H9 (cell line): ENCODE measurements at regions not wholly inside any gene's neighbourhood (a gene's known extent, or its start where the extent isn't known, plus 50 kb on each side); places are given as distances from the start of the nearest gene placed in this dataset.

Experiments
- DNase-seq: peaks from one replicate; pipeline ENCODE4 v3.0.0-alpha.2; 2017
- H2AFZ ChIP-seq: one replicate; pipeline ENCODE4 v1.6.1; 2013; ENCODE audit warnings: mild to moderate bottlenecking, low read length, control low read depth, moderate library complexity
- H2AK5ac ChIP-seq: 2 replicates; pipeline ENCODE4 v1.6.1; 2013; ENCODE audit warnings: low read length, control low read depth, mixed read lengths; ENCODE audit not compliant: insufficient read length
- H2BK120ac ChIP-seq: one replicate; pipeline ENCODE4 v1.6.1; 2013; ENCODE audit warnings: low read depth, mild to moderate bottlenecking, low read length, control low read depth, inconsistent platforms; ENCODE audit not compliant: poor library complexity, severe bottlenecking
- H2BK12ac ChIP-seq: 2 replicates; pipeline ENCODE4 v1.6.1; 2013; ENCODE audit warnings: low read length, control low read depth, mixed read lengths, low read depth; ENCODE audit not compliant: insufficient read length
- H2BK15ac ChIP-seq: 2 replicates; pipeline ENCODE4 v1.6.1; 2013; ENCODE audit warnings: low read depth, low read length, control low read depth
- H2BK20ac ChIP-seq: one replicate; pipeline ENCODE4 v1.6.1; 2013; ENCODE audit warnings: low read depth, mild to moderate bottlenecking, low read length, control low read depth, inconsistent platforms; ENCODE audit not compliant: poor library complexity, severe bottlenecking
- H2BK5ac ChIP-seq: 2 replicates; pipeline ENCODE4 v1.6.1; 2013; ENCODE audit warnings: low read length, control low read depth, mixed read lengths; ENCODE audit not compliant: insufficient read length
- H3K14ac ChIP-seq: 2 replicates; pipeline ENCODE4 v1.6.1; 2013; ENCODE audit warnings: low read length, control low read depth; ENCODE audit not compliant: insufficient read depth
- H3K18ac ChIP-seq: 2 replicates; pipeline ENCODE4 v1.6.1; 2013; ENCODE audit warnings: low read depth, mild to moderate bottlenecking, mixed read lengths, low read length, control low read depth; ENCODE audit not compliant: insufficient read length
- H3K23ac ChIP-seq: 2 replicates; pipeline ENCODE4 v1.6.1; 2013; ENCODE audit warnings: low read length, control low read depth, mixed read lengths, low read depth; ENCODE audit not compliant: insufficient read length
- H3K23me2 ChIP-seq: 2 replicates; pipeline ENCODE4 v1.6.1; 2013; ENCODE audit warnings: low read depth, mild to moderate bottlenecking, mixed read lengths, low read length, control low read depth; ENCODE audit not compliant: insufficient read length, poor library complexity, severe bottlenecking
- H3K27ac ChIP-seq: 2 replicates; pipeline ENCODE4 v1.5.1; 2013; ENCODE audit warnings: low read length, control low read depth, mixed read lengths, low read depth; ENCODE audit not compliant: insufficient read length
- H3K27me3 ChIP-seq: 2 replicates; pipeline ENCODE4 v1.6.1; 2013; ENCODE audit warnings: low read length, control low read depth, inconsistent platforms; ENCODE audit not compliant: insufficient read depth
- H3K4ac ChIP-seq: 2 replicates; pipeline ENCODE4 v1.6.1; 2013; ENCODE audit warnings: low read depth, mild to moderate bottlenecking, control low read depth, inconsistent platforms, low read length, moderate library complexity
- H3K4me1 ChIP-seq: 2 replicates; pipeline ENCODE4 v1.6.1; 2013; ENCODE audit warnings: low read length, control low read depth, inconsistent platforms; ENCODE audit not compliant: insufficient read depth
- H3K4me2 ChIP-seq: 2 replicates; pipeline ENCODE4 v1.6.1; 2013; ENCODE audit warnings: low read length, control low read depth, mixed read lengths; ENCODE audit not compliant: insufficient read length, insufficient read depth
- H3K56ac ChIP-seq: 2 replicates; pipeline ENCODE4 v1.6.1; 2013; ENCODE audit warnings: low read depth, mild to moderate bottlenecking, mixed read lengths, low read length, control low read depth; ENCODE audit not compliant: insufficient read length
- H3K79me1 ChIP-seq: 2 replicates; pipeline ENCODE4 v1.6.1; 2013; ENCODE audit warnings: low read depth, mild to moderate bottlenecking, moderate library complexity, low read length, control low read depth, inconsistent platforms; ENCODE audit not compliant: insufficient read depth, poor library complexity, severe bottlenecking
- H3K79me2 ChIP-seq: 2 replicates; pipeline ENCODE4 v1.6.1; 2013; ENCODE audit warnings: low read length, control low read depth, inconsistent platforms; ENCODE audit not compliant: insufficient read depth
- H3K9ac ChIP-seq: 2 replicates; pipeline ENCODE4 v1.6.1; 2013; ENCODE audit warnings: low read length, control low read depth, mixed read lengths; ENCODE audit not compliant: insufficient read length; ENCODE audit errors: extremely low read depth
- H3K9me3 ChIP-seq: one replicate; pipeline ENCODE4 v1.6.1; 2013; ENCODE audit warnings: low read depth, low read length, inconsistent platforms; ENCODE audit not compliant: control insufficient read depth
- H3T11ph ChIP-seq: one replicate; pipeline ENCODE4 v1.6.1; 2013; ENCODE audit warnings: mild to moderate bottlenecking, low read length, control low read depth, inconsistent platforms
- H4K20me1 ChIP-seq: one replicate; pipeline ENCODE4 v1.6.1; 2013; ENCODE audit not compliant: control insufficient read depth, insufficient read length, insufficient read depth
- H4K5ac ChIP-seq: 2 replicates; pipeline ENCODE4 v1.6.1; 2013; ENCODE audit warnings: low read depth, mild to moderate bottlenecking, mixed read lengths, low read length, control low read depth; ENCODE audit not compliant: insufficient read length
- H4K8ac ChIP-seq: replicated peaks from 2 replicates; pipeline ENCODE4 v1.6.1; 2013; ENCODE audit warnings: low read length, control low read depth, mixed read lengths, low read depth; ENCODE audit not compliant: insufficient read length
- H4K91ac ChIP-seq: 2 replicates; pipeline ENCODE4 v1.6.1; 2013; ENCODE audit warnings: low read depth, mild to moderate bottlenecking, moderate library complexity, mixed read lengths, low read length, control low read depth; ENCODE audit not compliant: insufficient read length
- H3K27ac Mint-ChIP-seq, 3 experiments: 2 replicates in 2 of 3; 3 replicates in 1 of 3; pipeline ENCODE4 v1.8.0; 2020 to 2021; ENCODE audit warnings: mixed read lengths in 3 of 3, mild to moderate bottlenecking in 1 of 3, moderate library complexity in 1 of 3
- H3K27me3 Mint-ChIP-seq: 2 replicates; pipeline ENCODE4 v1.8.0; 2021; ENCODE audit warnings: low read depth, mild to moderate bottlenecking, moderate library complexity, mixed read lengths
- H3K36me3 Mint-ChIP-seq, 3 experiments: 2 replicates in 2 of 3; 3 replicates in 1 of 3; pipeline ENCODE4 v1.8.0; 2020 to 2021; ENCODE audit warnings: low read depth in 3 of 3, mixed read lengths in 3 of 3; ENCODE audit not compliant: insufficient read depth in 1 of 3
- H3K4me1 Mint-ChIP-seq, 2 experiments: 2 replicates each; pipeline ENCODE4 v1.8.0; 2020; ENCODE audit warnings: mixed read lengths in 2 of 2
- H3K4me3 Mint-ChIP-seq, 2 experiments: 2 replicates in 1 of 2; 3 replicates in 1 of 2; pipeline ENCODE4 v1.8.0; 2020 to 2021; ENCODE audit warnings: mild to moderate bottlenecking in 2 of 2, mixed read lengths in 2 of 2, moderate library complexity in 1 of 2
- H3K9me3 Mint-ChIP-seq, 2 experiments: 2 replicates in 1 of 2; 3 replicates in 1 of 2; pipeline ENCODE4 v1.8.0; 2020; ENCODE audit warnings: mild to moderate bottlenecking in 2 of 2, mixed read lengths in 2 of 2, moderate library complexity in 1 of 2
- WGBS: extraction: QIAGEN DNeasy Blood & Tissue Kit; methylation state at CpG from one replicate; pipeline ENCODE4 v1.1.7; 2013; ENCODE audit warnings: missing lambda C conversion rate, low lambda C conversion rate, mixed read lengths; ENCODE audit not compliant: insufficient read length; ENCODE audit errors: extremely low coverage; 5-methylcytosine and 5-hydroxymethylcytosine counted together
- TF ChIP-seq, protein P1 (sequence below): fragments of 200-600 bp; sonication (generic); conservative IDR thresholded peaks from 3 replicates; pipeline ENCODE4 v1.8.0; 2021; ENCODE audit warnings: antibody characterized with exemption, mild to moderate bottlenecking

GRCh38 chr4:182091128-182091527 is 152.1 kb upstream of the TENM3 start:
- Histone ChIP-seq H3K4me1 (peaks cover 5% of the 10 kb centered on the region; the same call in 1 of the 2 replicates), H3K27ac (no peak overlapping the region), H2AK5ac (no peak overlapping the region), H4K91ac (no peak overlapping the region), H3K4me2 (no peak overlapping the region), H4K20me1 (no peaks in the 10 kb centered on the region), H3K79me1 (no peaks in the 10 kb centered on the region), H2AFZ (no peak overlapping the region), H2BK12ac (no peak overlapping the region), H3K14ac (no peak overlapping the region), H3T11ph (no peak overlapping the region), H3K9me3 (no peaks in the 10 kb centered on the region), H3K23ac (no peak overlapping the region), H4K8ac (no peak overlapping the region), H2BK15ac (no peak overlapping the region), H3K18ac (no peak overlapping the region), H3K27me3 (no peaks in the 10 kb centered on the region), H3K9ac (no peak overlapping the region), H2BK20ac (no peak overlapping the region), H3K79me2 (no peaks in the 10 kb centered on the region), H3K4ac (no peak overlapping the region), H2BK120ac (no peak overlapping the region), H4K5ac (no peak overlapping the region), H3K23me2 (no peaks in the 10 kb centered on the region), H3K56ac (no peak overlapping the region), H2BK5ac (no peak overlapping the region)
- TF ChIP-seq, protein P1, sequence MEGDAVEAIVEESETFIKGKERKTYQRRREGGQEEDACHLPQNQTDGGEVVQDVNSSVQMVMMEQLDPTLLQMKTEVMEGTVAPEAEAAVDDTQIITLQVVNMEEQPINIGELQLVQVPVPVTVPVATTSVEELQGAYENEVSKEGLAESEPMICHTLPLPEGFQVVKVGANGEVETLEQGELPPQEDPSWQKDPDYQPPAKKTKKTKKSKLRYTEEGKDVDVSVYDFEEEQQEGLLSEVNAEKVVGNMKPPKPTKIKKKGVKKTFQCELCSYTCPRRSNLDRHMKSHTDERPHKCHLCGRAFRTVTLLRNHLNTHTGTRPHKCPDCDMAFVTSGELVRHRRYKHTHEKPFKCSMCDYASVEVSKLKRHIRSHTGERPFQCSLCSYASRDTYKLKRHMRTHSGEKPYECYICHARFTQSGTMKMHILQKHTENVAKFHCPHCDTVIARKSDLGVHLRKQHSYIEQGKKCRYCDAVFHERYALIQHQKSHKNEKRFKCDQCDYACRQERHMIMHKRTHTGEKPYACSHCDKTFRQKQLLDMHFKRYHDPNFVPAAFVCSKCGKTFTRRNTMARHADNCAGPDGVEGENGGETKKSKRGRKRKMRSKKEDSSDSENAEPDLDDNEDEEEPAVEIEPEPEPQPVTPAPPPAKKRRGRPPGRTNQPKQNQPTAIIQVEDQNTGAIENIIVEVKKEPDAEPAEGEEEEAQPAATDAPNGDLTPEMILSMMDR = no peak
- Mint-ChIP-seq H3K9me3 (no peaks in the 10 kb centered on the region), H3K4me3 (no peak overlapping the region), H3K4me1 (peaks cover 15 to 35% of the 10 kb centered on the region in 2 experiments), H3K27me3 (no peaks in the 10 kb centered on the region), H3K36me3 (no peaks in the 10 kb centered on the region), H3K27ac (no peak overlapping the region)
- no CpG with 5 or more reads among the region's 5 CpGs for WGBS
- DNase-seq = no peak
